ENCODE measurements at regions not wholly inside any gene's neighbourhood (a gene's known extent, or its start where the extent isn't known, plus 50 kb on each side); places are given as distances from the start of the nearest gene placed in this dataset.
"Not testable (repeated sequence)": the region's sequence is repeated elsewhere in the genome, so short reads cannot be mapped to it uniquely, and the experiment has no call there.

DNA sequence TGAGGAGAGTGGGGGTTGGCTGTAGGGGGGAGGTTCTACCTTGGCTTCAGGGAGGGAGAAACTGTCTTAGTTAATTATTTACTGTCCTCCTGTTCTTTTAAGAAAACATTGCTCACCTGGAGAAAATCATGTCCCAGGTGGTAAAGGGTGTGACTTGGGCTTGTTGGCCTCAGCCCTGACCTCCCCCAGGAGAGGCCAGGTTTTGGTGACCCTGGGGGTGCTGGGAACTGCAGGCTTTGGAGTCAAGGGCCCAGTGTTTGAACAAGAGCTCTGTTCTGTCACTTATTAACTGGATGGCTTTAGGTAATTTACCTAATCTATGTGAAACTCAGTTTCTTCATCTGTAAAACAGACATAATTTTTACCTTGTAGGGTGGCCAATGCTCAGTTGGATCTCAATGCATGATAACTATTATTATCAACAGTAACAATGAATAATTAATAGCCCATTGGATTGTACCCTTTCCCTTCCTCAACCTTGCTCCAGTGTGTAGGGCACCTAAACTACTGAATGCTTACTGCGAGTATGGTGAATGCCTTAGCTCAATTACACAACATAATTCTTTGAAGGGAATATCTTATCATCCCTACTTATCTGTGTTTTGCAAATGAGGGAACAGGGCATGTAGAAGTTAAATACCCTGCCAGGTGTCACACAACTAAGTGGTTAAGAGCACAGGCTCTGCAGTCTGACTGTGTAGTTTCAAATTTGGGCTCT lies 959.4 kb upstream of the DEFB115 start:
- DNase-seq, result not testable (repeated sequence)

DNA sequence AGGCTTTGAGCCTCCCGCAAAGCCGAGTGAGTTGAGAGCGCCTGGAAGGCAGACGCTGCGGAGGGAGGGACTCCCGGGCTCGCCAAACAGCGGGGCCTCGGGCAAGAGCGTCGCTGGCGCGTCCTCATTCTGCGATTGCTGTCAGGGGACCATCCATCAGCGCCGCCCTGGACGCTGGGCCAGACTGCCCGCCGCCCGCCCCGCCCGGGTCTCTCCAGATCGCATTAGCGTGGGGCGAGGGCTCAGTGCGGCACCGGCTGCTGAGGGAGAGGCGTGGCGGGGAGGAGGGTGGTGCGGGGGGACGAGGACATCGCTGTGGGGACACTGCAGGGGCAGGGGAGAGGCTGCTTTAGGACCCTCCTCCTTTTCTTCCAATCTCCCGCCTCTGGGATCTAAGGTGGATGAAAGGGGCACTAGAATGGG lies 957.2 kb upstream of the DEFB115 start:
- DNase-seq, result not testable (repeated sequence)

GRCh38 chr20:30302786-30303185 lies 954.7 kb upstream of the DEFB115 start:
- not testable (repeated sequence) for DNase-seq

- DNase-seq, result not testable (repeated sequence)
Observed at GRCh38 chr20:30309938-30310337, 947.5 kb upstream of the DEFB115 start.

DNA sequence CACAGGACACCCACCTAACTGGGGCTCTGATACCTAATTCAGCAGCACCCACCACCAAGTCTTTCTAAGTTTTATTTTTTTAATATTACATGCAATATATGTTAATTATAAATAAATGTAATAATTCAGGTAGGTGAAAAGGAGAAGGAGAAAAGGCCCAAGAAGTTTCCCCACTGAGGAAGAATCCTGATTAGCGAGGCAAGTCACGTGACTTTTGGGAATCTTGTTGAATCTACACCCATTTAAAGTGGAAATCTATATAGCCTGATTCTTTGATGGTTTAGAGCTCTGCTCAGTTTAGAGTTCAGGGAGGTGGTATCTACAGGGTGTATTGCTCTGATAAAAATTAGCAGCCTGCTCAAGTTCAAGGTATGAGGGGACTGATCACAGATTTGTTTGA lies 947.1 kb upstream of the DEFB115 start:
- DNase-seq, result not testable (repeated sequence)

DNA sequence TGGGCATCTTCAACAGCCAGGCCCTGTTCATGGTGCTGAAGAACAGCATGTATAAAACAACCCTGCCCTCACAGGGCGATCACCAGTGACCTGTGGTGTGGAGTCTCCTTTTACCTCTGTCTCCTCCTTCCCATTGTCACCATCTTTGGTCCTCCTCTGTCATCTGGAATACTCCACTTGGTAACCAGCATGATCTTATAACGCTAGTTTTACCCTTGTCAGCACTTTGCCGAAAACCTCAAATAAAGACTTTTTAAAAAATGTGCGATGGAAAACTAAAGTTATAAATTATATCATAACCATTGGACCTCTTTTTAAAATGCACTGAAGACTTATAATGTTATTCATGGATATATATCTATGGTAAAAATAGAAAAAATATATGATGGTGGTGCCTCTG lies 945.2 kb upstream of the DEFB115 start:
- DNase-seq, result not testable (repeated sequence)

GRCh38 chr20:30313660-30314059 lies 943.8 kb upstream of the DEFB115 start:
- DNase-seq, result not testable (repeated sequence)

DNA sequence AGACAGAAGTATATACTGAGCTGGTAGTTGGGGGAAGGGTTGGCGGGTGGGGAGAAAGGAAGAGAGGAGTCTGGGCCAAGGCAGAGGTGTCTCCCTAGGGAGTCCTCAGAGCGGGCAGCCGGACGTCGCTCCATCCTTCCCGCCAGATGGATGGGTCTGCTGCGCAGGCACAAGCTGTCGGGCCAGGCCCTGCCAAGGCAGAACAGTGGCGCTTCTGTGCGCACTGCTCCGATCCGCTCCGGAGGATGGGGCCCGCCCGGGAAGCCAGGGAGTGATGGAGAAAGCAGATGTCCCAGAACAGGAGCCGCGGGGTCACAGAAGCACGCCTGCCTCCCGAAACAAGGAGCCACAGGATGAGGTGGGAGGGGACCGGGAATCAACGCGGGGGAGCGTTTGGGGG lies 941.4 kb upstream of the DEFB115 start:
- DNase-seq, result not testable (repeated sequence)

GRCh38 chr20:30316532-30317299 lies 940.7 kb upstream of the DEFB115 start:
- DNase-seq, result not testable (repeated sequence)

DNA sequence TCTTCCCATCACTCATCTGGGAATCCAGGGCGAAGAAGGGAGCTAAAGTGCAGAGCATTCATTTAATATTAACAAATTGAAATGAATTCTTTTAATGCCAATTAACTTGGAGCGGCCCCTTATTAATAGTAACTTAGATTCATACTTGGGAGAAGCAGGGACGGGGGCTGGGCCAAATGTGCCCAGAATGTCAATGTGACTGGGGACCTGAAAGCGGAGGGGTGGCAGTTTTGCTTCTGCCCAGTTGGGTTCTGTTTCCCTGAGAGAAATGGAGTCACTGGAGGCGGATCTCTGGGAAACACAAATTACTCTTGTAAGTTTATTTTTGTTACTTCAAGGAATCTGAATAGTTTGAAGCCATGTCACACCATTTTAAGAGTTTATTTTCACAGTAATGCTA lies 923.7 kb upstream of the DEFB115 start:
- not testable (repeated sequence) for DNase-seq

- DNase-seq, result not testable (repeated sequence)
Observed at GRCh38 chr20:30337556-30337955, 919.9 kb upstream of the DEFB115 start.

DNA sequence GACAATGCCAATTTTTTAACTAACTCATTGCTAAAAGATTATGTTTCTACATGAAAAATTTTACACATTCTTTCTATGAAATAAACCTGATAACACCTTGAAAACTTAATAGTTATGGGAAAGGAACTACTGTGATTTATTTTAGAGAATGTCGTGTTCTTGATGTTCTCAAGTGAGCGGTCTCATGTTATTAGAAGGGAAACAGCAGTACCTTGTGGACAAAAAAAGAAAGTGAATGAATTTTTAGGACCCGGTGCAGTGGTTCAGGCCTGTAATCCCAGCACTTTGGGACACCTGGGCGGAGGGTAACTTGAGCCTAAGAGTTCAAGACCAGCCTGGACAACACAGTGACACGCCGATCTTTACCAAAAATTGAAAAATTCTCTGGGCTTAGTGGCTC lies 908.5 kb upstream of the DEFB115 start:
- DNase-seq, result not testable (repeated sequence)

GRCh38 chr20:30356854-30357467 lies 900.5 kb upstream of the DEFB115 start:
- not testable (repeated sequence) for DNase-seq

DNA sequence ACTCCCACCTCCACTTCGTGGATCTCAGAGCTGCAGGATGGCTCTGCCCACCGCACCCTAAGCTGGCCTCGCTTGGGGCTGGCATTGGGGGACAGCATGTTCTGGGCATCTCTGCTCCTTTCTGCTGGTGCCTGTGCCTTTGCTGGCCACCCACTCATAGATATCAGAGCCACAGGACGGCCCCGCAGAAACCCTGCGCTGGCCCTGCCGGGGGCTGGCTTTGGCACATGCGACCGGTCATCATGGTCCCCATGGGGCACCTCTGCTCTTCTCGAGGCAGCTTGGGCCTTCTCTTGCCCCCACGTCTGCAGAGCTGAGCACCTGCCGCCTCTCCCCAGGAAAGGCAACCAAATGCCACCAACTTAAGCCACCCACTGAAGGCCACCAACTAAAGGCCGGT lies 895.7 kb upstream of the DEFB115 start:
- not testable (repeated sequence) for DNase-seq

DNA sequence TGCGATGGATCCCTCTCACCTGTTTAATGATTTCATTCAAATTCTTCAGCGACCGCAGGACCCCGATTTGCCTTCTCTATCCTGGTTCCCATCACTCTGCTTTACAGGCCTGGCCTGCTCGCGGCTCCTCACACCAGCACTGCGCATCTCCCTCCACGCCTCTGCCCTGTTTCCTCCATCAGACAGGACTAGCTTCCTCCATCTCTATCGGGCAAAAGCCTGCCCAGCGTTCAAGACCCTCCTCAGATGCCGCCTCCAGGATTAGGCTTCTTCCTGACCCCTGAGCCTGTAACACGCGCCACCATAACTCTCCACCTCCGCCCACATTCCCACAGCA lies 881.1 kb upstream of the DEFB115 start:
- DNase-seq, result not testable (repeated sequence)

DNA sequence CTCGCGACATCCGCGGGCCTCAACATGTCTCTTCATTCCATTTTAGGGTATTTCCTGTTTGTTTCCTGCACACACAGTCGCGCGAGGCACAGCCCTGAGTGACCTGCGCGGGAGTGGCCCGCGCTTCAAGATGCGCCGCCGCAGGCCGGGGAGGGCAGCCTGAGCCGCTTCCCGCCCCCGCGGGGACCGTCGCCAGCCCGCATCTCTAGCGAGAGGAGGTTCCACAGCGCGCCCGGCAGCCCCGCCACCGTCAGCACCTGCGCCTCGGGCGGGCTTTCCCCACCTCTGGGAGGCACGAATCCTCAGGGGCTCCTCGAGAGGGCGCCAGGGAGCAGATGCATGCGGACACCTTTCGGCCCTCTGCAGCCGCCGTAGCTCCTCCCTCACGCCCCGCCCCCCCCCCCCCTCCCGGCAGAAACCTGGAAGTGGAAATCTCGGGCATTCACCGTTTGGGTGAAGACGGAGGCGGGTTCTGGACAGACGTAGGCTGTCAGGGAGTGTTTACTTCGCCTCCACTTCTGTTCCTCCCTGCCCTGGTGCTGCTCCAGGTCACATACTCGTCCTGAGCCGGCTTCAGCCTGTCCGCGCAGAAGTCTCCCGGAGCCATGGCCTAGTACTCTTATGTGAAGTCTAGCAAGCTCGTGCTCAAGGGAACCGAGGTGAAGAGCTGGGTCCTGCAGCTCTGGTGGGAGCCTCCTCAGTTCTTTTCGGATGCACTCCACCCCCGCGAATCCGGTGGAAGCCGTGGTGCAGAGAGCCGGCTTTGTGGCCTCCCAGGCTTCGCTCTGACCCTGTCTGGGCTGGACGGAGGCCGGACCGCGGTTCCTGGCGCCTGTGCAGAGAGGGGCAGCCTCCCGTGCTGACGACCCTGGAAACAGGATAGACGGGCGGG lies 880.5 kb upstream of the DEFB115 start:
- peak; percentile 80 for DNase-seq

GRCh38 chr20:30378317-30378716 lies 879.1 kb upstream of the DEFB115 start:
- not testable (repeated sequence) for DNase-seq

GRCh38 chr20:30378721-30379120 lies 878.7 kb upstream of the DEFB115 start:
- DNase-seq, result not testable (repeated sequence)

DNA sequence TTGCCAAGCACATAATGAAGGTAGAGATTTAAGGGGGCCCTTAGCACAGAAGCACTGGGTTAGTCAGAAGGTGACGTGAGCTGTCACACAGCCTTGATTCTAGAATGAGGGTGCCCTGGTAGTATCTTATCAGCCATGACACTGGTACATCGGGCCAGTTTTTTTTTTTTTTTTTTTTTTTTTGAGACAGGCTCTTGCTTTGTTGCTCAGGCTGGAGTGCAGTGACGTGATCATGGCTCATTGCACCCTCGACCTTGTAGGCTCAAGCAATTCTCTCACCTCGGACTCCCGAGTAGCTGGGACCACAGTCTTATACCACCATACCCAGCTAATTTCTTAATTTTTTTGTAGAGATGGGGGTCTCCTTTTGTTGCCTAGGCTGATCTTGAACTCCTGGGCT lies 872.6 kb upstream of the DEFB115 start:
- DNase-seq, result not testable (repeated sequence)

DNA sequence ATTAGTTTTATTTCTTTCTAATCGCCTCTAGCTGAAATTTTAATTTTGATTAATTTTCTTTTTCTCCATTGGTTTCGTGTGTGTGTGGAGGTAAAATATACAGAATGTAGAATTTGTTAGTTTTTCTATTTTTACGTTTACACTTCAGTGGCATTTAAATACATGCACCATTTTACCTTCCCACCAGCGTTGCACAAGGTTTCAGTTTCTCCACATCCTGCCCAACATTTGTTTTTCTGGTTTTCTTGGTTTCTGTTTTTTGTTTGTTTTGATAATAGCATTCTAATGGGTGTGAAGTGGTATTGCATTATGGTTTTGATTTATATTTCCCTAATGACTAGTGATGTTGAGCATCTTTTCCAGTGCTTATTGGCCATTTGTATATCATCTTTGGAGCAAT lies 871.4 kb upstream of the DEFB115 start:
- DNase-seq, result not testable (repeated sequence)

GRCh38 chr20:30387823-30388222 lies 869.6 kb upstream of the DEFB115 start:
- not testable (repeated sequence) for DNase-seq

DNA sequence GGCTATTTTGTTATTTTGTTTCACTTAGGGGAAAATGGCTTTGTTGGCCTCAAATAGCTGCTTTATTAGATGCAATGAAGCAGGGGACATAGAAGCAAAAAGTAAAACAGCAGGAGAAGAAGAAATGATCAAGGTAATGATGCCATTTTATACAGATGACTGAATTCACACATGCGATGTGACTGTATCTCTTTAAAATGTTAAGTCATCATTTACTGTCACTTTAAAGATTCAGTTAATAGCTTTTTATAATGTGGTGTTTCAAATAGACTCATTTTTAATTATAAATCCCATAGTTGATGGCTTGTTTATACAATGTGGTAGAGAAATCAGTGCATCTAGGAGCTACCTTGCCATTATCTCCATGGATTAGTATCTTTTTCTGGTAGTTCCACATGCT lies 863.9 kb upstream of the DEFB115 start:
- not testable (repeated sequence) for DNase-seq

GRCh38 chr20:30397111-30397510 lies 860.4 kb upstream of the DEFB115 start:
- DNase-seq, result not testable (repeated sequence)
